ENCODE measurements at regions not wholly inside any gene's neighbourhood (a gene's known extent, or its start where the extent isn't known, plus 50 kb on each side); places are given as distances from the start of the nearest gene placed in this dataset.
"Not testable (repeated sequence)": the region's sequence is repeated elsewhere in the genome, so short reads cannot be mapped to it uniquely, and the experiment has no call there.

GRCh38 chr18:22717536-22717935 is 215.6 kb upstream of the RBBP8 start:
- not testable (repeated sequence) for TF ChIP-seq TCF12 (IDR thresholded peaks at IDR 0.05; ENCODE audit: low read depth, low read length); BCLAF1 (IDR thresholded peaks at IDR 0.05); RBBP5 (conservative IDR thresholded peaks at IDR 0.05)

Data from GM12878 (cell line).